Inferior parietal cortex (tissue), 1 donor: ENCODE measurements at regions not wholly inside any gene's neighbourhood (a gene's known extent, or its start where the extent isn't known, plus 50 kb on each side); places are given as distances from the start of the nearest gene placed in this dataset.

Experiments used
- DNase-seq: peaks from one replicate; pipeline ENCODE4 v3.0.0-alpha.2; 2016; ENCODE audit errors: extremely low spot score

- DNase-seq, result no peak
Observed at GRCh38 chr3:127135241-127136023, 57.5 kb upstream of the PRR23E start.

DNA sequence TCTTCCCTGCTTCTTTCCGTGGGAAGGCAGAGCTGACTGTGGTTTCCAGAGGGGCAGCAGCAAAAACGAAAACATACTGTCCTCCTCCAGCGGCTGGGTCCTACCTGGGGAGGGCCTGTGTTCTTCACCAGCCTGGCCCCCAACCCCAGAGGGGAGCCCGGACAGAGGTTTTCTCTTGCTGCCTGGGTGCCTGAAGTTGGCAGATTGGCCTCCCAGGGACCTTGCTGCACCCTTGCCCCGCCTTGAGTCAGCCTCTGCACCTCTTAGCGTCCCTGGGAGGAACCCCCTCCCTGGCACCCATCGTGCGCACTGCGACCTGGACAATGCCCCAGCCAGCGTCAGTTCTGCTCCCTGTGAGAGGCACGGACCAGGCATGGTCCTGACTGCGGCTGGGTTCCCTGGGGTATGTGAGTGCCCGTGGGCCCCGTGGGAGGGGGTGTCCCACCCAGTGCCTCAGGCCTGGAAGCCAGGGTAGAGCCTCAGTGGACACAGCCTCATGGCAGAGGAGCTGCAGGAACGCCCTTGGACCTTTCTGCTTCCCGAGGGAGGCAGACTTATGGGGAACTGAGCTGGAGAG is 56.8 kb upstream of the PRR23E start:
- DNase-seq, result no peak

GRCh38 chr3:127136706-127137105 is 56.2 kb upstream of the PRR23E start:
- DNase-seq, result no peak

GRCh38 chr3:127137113-127137512 is 55.8 kb upstream of the PRR23E start:
- no peak for DNase-seq

- no peak for DNase-seq
Observed at GRCh38 chr3:127137757-127138536, 55.0 kb upstream of the PRR23E start.

DNA sequence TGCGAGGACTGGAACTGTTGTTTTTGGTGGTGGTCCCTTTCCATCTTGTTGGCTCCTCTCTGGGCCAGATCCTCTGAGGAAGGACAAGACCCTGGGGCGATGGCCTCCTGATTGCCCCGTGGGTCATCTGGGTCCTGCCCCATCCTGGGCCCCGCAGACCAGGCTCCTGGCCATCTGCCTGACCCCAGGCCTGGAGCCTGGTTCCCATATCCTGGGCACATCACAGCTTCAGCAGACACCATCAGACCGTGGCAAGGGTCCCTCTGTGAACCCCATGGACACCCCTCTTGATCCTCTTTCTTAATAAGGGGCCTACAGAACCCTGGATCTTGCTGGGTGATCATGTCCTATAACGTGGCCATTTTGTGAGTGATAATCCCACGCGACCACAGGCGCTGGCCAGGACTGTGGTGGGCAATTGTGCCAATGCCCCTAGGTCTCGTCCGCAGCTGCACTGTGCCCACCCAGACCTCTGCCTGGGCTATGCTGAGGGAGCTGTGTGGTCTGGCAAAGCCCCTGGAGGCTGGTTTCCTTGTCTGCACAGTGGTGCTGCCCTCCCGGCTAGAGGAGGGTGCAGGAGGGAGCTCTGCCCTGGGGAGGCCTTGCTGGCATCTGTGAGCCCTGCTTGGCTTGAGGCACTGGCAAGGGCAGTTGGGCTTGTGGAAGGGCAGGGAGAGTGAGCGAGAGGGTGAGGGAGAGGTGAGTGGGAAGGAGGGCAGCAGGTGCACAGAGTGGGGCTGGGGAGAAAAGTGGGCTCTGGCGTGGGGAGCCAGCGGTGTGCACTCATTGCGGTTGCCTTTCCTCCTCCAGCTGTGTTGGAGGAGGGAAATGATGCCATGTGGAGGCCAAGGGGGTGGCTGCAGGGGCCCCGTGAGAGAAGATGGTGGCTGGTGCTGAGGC is 53.1 kb upstream of the PRR23E start:
- no peak for DNase-seq

DNA sequence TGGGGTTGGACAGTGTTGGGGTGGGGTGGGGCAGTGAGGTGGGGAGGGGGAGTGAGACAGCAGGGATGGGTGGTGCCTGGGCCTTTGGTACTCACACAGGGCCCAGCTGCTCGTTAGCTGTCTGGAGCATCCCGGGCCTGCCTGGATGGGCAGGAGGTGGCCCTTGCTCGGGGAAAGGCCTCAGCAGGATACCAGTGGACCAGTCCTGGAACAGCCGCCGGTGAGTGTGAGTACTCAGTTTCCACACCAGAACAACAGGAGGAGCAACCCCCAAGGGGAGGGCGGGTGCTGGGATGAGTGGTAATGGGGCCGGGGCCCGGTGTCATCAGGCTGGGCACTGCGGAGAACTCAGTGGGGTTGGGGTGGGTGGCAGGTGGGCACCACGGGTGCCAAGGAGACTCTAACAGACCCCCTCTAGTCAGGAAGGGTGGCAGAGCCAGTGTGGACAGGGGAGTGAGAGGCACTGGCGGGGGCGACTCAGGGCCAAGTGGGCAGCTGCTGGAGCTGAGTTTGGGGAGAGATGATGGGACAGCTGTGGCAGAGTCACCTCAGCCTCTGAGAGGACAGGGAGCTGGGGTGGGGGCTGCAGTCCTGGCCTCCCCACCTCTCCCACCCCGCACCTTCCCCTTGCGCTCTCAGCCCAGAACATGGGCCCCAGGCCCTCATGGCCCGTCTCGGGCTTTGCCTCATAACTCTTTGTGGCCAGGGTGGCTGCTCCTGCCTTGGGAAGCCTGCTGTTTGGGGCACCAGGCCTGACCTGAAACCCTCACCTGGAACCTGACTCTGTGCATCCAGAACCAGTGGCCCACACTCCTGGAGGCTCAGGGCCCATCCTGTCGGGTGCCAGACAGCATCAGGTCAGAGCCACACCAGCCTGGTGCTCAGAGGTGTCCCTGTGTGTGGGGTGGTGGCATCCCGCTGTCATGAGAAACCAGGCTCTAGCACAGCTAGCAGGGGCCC is 52.1 kb upstream of the PRR23E start:
- no peak for DNase-seq

DNA sequence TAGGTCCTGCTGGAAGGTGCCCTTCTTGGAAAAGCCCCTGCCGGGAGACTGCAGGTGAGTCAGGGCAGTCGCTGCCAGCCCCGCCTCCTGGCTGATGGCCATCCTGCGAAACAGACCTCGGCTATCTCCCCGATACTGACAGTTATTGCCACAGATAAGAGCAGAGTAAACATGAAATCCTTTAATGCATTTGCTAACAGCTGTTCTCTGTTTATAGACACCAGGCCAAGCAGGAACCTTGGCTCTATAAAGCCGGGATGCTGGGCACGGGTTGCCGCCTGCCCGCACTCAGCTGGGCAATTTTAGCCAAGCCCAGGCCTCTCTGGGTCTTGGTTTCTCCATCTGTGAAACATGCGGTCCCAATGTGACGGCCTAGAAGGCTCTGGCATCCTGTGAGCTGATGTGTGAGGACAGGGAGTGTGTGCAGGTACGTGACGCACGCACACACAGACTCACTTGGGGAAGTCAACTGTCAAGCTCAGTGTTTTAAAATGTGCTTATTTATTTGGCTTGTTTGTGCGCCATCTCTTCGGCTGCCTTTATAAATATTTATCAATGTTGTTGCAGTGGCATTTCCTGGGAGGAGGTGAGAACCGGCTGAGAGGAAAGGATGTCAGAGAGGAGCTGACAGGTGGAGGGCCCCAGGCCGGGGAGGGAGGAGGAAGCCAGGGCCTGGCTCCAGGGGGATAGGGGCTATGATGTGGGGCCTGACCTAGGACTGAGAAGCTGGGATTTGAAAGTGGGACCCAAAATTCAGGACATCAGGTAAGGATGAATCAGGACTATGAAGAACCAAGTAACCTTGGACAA is 50.8 kb upstream of the PRR23E start:
- no peak for DNase-seq
